ENCODE measurements at regions not wholly inside any gene's neighbourhood (a gene's known extent, or its start where the extent isn't known, plus 50 kb on each side); places are given as distances from the start of the nearest gene placed in this dataset.
"Not testable (repeated sequence)": the region's sequence is repeated elsewhere in the genome, so short reads cannot be mapped to it uniquely, and the experiment has no call there.

GRCh38 chr12:46547421-46548354 is 175.1 kb upstream of the SLC38A2 start:
- no peak for DNase-seq (ENCODE audit: low spot score)

GRCh38 chr12:46546634-46547273 is 174.2 kb upstream of the SLC38A2 start:
- no peak for DNase-seq (ENCODE audit: low spot score)

- not testable (repeated sequence) for DNase-seq (ENCODE audit: low spot score)
Observed at GRCh38 chr12:46543378-46543795, 170.8 kb upstream of the SLC38A2 start.

GRCh38 chr12:46538976-46539375 is 166.4 kb upstream of the SLC38A2 start:
- DNase-seq (ENCODE audit: low spot score), result no peak

- DNase-seq (ENCODE audit: low spot score), result no peak
Observed at GRCh38 chr12:46537387-46537955, 164.9 kb upstream of the SLC38A2 start.

- not testable (repeated sequence) for DNase-seq (ENCODE audit: low spot score)
Observed at GRCh38 chr12:46536316-46536715, 163.7 kb upstream of the SLC38A2 start.

- no peak for DNase-seq (ENCODE audit: low spot score)
Observed at GRCh38 chr12:46535907-46536306, 163.3 kb upstream of the SLC38A2 start.

- DNase-seq (ENCODE audit: low spot score), result no peak
Observed at GRCh38 chr12:46535376-46535775, 162.8 kb upstream of the SLC38A2 start.

- DNase-seq (ENCODE audit: low spot score), result no peak
Observed at GRCh38 chr12:46534327-46534840, 161.8 kb upstream of the SLC38A2 start.

GRCh38 chr12:46533723-46534122 is 161.2 kb upstream of the SLC38A2 start:
- no peak for DNase-seq (ENCODE audit: low spot score)

GRCh38 chr12:46531804-46532203 is 159.2 kb upstream of the SLC38A2 start:
- DNase-seq (ENCODE audit: low spot score), result no peak

- no peak for DNase-seq (ENCODE audit: low spot score)
Observed at GRCh38 chr12:46531059-46531785, 158.6 kb upstream of the SLC38A2 start.

- DNase-seq (ENCODE audit: low spot score), result no peak
Observed at GRCh38 chr12:46530373-46531056, 157.9 kb upstream of the SLC38A2 start.

- no peak for DNase-seq (ENCODE audit: low spot score)
Observed at GRCh38 chr12:46526233-46526632, 153.7 kb upstream of the SLC38A2 start.

GRCh38 chr12:46524778-46525177 is 152.2 kb upstream of the SLC38A2 start:
- DNase-seq (ENCODE audit: low spot score), result no peak

- DNase-seq (ENCODE audit: low spot score), result no peak
Observed at GRCh38 chr12:46523863-46524770, 151.5 kb upstream of the SLC38A2 start.

GRCh38 chr12:46523446-46523845 is 150.9 kb upstream of the SLC38A2 start:
- no peak for DNase-seq (ENCODE audit: low spot score)

- no peak for DNase-seq (ENCODE audit: low spot score)
Observed at GRCh38 chr12:46522071-46522470, 149.5 kb upstream of the SLC38A2 start.

- no peak for DNase-seq (ENCODE audit: low spot score)
Observed at GRCh38 chr12:46521145-46521544, 148.6 kb upstream of the SLC38A2 start.

- no peak for DNase-seq (ENCODE audit: low spot score)
Observed at GRCh38 chr12:46519407-46519806, 146.8 kb upstream of the SLC38A2 start.

All from Ammon's horn (tissue), 1 donor.